NCI-H446 treated with DMSO at 0.1 percent for 48 hours (cell line): ENCODE measurements at regions not wholly inside any gene's neighbourhood (a gene's known extent, or its start where the extent isn't known, plus 50 kb on each side); places are given as distances from the start of the nearest gene placed in this dataset.

Experiments
- DNase-seq: peaks from one replicate; lab custom pipeline; 2025; lab: John Stamatoyannopoulos, UW

DNA sequence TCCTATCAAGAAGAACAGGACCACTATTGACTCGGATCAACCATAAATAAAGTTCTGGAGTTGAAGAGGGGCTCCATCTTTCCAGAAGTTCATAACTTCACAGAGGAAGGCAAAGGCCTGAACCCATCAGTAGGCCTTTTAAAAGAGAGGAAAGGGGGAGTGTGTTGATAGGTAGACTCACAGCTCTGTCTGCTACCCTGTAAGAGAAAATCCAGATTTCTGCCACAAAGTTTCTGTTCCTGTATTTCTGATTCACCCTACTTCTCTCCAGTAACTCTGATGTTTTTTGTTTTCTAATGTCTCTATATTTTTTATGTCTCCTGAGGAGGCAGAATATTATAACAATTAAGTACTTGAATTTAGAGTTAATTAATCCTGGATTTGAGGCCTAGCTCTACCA lies 564.0 kb downstream of the TNS1 start:
- no peak for DNase-seq

DNA sequence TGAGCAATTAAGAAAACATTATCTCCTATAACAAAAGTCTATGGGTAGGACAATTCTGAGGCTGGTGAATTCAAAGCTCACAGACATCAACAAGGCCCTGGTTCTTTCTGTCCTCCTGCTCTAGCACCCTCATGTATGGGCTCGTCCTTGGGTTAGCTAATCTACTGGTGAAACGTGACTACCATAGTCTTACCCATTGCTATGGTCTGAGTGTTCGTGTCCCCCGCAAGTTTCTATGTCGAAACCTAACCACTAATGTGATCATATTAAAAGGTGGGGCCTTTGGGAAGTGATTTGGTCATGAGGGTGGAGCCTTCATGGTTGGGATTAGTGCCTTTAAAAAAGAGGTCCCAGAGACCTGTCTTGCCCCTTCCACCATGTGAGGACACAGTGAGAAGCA lies 564.7 kb downstream of the TNS1 start:
- no peak for DNase-seq

DNA sequence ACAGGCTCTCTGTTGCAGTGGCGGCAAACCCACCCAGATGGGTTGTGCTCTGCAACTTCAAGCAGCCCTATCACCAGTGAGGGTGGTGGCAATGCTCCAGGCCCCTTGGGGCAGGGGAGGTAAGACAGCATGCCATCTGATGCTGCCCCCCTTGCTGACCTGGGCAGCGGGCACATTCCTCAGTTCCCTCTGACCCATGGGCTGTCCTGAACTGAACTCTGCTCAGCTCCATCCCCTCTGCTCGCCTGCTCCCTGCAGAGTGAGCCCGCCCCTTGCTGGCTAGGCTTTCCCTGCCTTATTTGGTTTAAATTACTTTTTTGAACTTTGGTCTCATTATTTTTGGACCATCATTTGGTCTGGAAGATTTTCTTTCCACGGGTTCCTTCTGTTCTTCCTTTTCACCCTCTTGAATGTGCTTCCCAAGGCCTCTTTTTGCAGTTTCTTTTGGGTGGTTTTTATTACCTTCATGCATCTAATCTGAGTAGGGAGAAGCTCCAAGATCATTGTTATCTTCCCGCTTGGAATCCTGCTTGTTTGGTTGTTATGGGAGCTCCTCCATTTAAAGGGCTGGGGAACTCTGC lies 565.4 kb downstream of the TNS1 start:
- DNase-seq: no peak

DNA sequence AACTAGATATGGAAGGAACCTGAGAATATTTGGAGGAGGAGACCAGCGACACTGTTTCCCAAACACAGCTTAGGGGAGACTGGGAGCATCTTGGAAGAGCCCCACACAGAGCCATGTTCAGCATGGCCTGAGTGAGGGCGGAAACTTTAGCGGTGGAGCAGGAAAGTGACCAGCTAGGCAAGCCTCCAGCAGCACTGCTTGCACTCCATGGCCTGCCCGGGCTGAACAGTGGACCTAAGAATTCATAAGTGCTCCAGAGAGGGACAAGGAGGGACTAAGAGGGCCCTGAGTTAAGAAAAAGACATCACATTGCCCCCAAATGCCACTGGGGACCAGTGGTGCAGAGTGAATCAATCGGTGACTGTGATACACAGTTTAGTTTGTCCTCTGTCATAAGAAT lies 566.4 kb downstream of the TNS1 start:
- DNase-seq: no peak

- peak; percentile 96 for DNase-seq
These were observed 568.4 kb downstream of the TNS1 start for GRCh38 chr2:217434180-217434975.

- DNase-seq: no peak
These were observed 569.3 kb downstream of the TNS1 start for GRCh38 chr2:217433522-217433921.

GRCh38 chr2:217431577-217432269 lies 571.1 kb downstream of the TNS1 start:
- DNase-seq: no peak

- DNase-seq: no peak
These were observed 571.2 kb upstream of the TNP1 start for GRCh38 chr2:217430916-217431576.

DNA sequence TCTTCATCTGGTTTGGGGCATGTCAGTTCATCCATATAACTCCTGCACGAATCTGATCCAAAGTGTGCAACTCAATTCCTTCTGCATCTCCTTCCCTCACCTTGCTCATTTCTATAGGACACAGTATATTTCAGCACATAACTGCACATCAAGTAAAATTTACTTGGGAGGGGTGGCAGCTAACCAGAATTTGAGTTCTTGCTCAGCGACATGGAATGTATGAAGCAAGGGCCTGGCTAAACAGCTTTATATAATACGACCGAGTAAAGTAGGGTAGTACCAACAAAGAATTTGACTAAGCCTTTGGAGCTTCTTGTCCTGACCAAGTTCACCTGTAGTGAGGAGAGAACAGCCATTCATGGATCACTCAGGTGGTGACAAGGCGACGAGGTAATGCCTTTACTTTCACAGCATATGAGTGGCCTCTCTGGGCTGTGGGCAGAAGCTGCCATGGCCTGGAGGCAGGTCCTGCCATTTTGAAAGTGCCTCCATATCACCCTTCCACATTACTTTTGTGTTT lies 570.2 kb upstream of the TNP1 start:
- no peak for DNase-seq

GRCh38 chr2:217421834-217422233 lies 562.0 kb upstream of the TNP1 start:
- DNase-seq: no peak

- no peak for DNase-seq
These were observed 561.0 kb upstream of the TNP1 start for GRCh38 chr2:217420854-217421253.

GRCh38 chr2:217419055-217419671 lies 559.3 kb upstream of the TNP1 start:
- no peak for DNase-seq

- no peak for DNase-seq
These were observed 558.7 kb upstream of the TNP1 start for GRCh38 chr2:217418544-217418943.

- DNase-seq: no peak
These were observed 558.2 kb upstream of the TNP1 start for GRCh38 chr2:217418090-217418489.

DNA sequence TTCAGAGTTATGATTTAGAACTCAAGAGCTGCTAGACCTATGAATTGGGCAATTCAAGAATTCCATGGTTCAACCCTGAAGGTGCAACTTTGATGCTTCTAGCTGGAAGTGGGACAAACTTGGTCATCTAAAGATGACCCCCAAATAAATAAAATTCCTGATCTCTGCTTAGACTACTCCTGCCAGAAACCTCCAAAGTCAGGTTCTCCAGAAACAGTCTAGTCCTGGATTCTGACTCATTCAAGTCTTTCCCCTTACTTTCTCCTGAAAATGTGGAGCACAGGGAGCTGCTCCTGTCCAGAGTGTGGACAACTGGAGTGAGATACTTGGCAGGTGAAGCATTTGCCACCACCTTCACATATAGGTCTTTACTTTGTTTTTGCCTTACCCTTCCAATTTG lies 557.7 kb upstream of the TNP1 start:
- DNase-seq: no peak

GRCh38 chr2:217415316-217415715 lies 555.5 kb upstream of the TNP1 start:
- DNase-seq: no peak

- DNase-seq: no peak
These were observed 554.6 kb upstream of the TNP1 start for GRCh38 chr2:217414429-217414828.

- no peak for DNase-seq
These were observed 553.3 kb upstream of the TNP1 start for GRCh38 chr2:217413193-217413592.

GRCh38 chr2:217412721-217413120 lies 552.9 kb upstream of the TNP1 start:
- DNase-seq: peak; percentile 16

DNA sequence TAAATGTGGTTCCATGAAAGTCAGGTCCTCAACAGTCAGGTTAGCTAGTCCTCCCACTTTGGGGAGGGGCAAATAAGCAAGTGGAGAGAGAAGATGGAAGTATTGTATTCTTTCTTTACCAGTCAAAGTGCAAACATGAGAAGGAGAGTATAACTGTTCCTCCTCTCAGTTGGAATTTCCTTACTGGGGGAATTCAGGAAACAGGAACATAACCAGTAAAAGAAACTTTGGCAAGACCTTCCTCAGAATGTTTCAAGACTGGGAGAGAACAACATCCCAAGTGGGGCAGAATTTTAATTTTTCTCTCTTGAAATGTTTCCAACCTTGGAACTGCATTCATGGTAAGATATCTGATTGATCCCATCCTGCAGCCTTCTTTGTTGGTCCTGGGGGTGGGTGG lies 552.4 kb upstream of the TNP1 start:
- no peak for DNase-seq

GRCh38 chr2:217410681-217410960 lies 550.8 kb upstream of the TNP1 start:
- DNase-seq: peak; percentile 16

DNA sequence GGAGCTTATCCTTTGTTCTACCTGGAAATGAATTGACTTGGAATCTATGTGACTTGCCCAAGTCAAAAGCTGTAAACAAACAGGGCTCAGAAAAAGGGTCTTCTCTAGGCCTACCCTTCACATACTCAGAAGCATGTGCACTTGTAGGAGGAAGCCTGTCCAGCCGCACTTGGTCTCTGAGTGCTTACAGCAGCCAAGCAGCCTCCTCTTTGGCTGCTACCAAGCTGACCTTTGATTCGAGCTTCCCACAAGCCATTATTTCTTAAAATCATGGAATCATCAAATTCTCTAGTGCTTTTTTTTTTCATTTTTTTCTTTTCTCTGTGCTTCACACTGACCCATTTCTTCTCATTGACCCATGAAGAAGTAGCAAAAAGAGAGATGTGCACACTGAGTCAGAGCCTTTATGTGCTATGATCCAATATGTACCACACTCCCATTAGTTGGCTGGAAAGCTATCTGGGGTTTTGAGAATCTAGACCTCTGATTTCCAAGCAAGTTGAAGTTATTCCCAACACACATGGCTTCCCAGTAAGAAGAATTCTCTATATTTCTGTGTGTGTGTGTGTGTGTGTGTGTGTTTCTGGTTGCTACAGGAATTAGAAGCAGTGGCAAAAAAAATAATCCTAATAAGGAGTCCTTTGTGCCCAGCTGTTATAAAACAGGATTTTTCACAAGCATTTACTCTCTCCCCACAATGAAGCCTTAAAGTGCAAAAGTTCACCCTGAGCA lies 550.3 kb upstream of the TNP1 start:
- DNase-seq: no peak
